SK-N-SH treated with all-trans-retinoic acid at 6 μM for 48 hours (cell line): ENCODE measurements at regions not wholly inside any gene's neighbourhood (a gene's known extent, or its start where the extent isn't known, plus 50 kb on each side); places are given as distances from the start of the nearest gene placed in this dataset.

ENCODE experiments used
- ATAC-seq: fragments of 200-7000 bp; cut with Tn5 transposase; 3 replicates; pipeline ENCODE4 v1.9.1; 2020; ENCODE audit warnings: mild to moderate bottlenecking, moderate library complexity
- ARNTL ChIP-seq: fragments of 450-650 bp; formaldehyde crosslinking; IDR thresholded peaks from 2 replicates; pipeline ENCODE4 v1.5.0; 2020; ENCODE audit warnings: low read depth, mild to moderate bottlenecking, moderate library complexity, borderline replicate concordance
- BACH2 ChIP-seq: fragments of 250-450 bp; sonication (Bioruptor Pico); IDR thresholded peaks from 2 replicates; pipeline ENCODE4 v1.9.0; 2021; ENCODE audit warnings: mild to moderate bottlenecking, borderline replicate concordance
- CSDC2 ChIP-seq: fragments of 250-450 bp; sonication (Bioruptor Pico); IDR thresholded peaks from 2 replicates; pipeline ENCODE4 v1.5.0; 2020; ENCODE audit warnings: mild to moderate bottlenecking, moderate library complexity
- ESRRG ChIP-seq: fragments of 250-450 bp; sonication (Bioruptor Pico); IDR thresholded peaks from 2 replicates; pipeline ENCODE4 v1.6.1; 2021; ENCODE audit warnings: mild to moderate bottlenecking
- GLIS3 ChIP-seq: fragments of 250-450 bp; sonication (Bioruptor Pico); IDR thresholded peaks from 2 replicates; pipeline ENCODE4 v1.5.0; 2020; ENCODE audit warnings: mild to moderate bottlenecking, moderate library complexity
- ISL1 ChIP-seq: fragments of 250-450 bp; sonication (Bioruptor Pico); IDR thresholded peaks from 2 replicates; pipeline ENCODE4 v2.1.2; 2022; ENCODE audit warnings: mild to moderate bottlenecking, moderate library complexity
- OSR1 ChIP-seq: fragments of 250-450 bp; sonication (Bioruptor Pico); IDR thresholded peaks from 2 replicates; pipeline ENCODE4 v1.8.0; 2022; ENCODE audit warnings: moderate library complexity, mild to moderate bottlenecking, inconsistent platforms
- PPARA ChIP-seq: fragments of 250-450 bp; sonication (Bioruptor Pico); IDR thresholded peaks from 2 replicates; pipeline ENCODE4 v1.5.0; 2020; ENCODE audit warnings: mild to moderate bottlenecking, borderline replicate concordance
- SNAI2 ChIP-seq: fragments of 250-450 bp; sonication (Bioruptor Pico); IDR thresholded peaks from 2 replicates; pipeline ENCODE4 v1.5.0; 2020; ENCODE audit warnings: mild to moderate bottlenecking, moderate library complexity
- TCF4 ChIP-seq: fragments of 250-450 bp; sonication (Bioruptor Pico); IDR thresholded peaks from 2 replicates; pipeline ENCODE4 v1.8.0; 2021; ENCODE audit warnings: mild to moderate bottlenecking, moderate library complexity, borderline replicate concordance
- TOX ChIP-seq: fragments of 250-450 bp; sonication (Bioruptor Pico); IDR thresholded peaks from 2 replicates; pipeline ENCODE4 v1.8.0; 2021; ENCODE audit warnings: mild to moderate bottlenecking, moderate library complexity, borderline replicate concordance
- ZC3H10 ChIP-seq: fragments of 250-450 bp; sonication (Bioruptor Pico); IDR thresholded peaks from 2 replicates; pipeline ENCODE4 v1.5.1; 2021; ENCODE audit warnings: mild to moderate bottlenecking, moderate library complexity
- ZFP3 ChIP-seq: fragments of 250-450 bp; sonication (Bioruptor Pico); IDR thresholded peaks from 2 replicates; pipeline ENCODE4 v1.5.0; 2020; ENCODE audit warnings: mild to moderate bottlenecking, moderate library complexity
- ZFP30 ChIP-seq: fragments of 450-650 bp; formaldehyde crosslinking; IDR thresholded peaks from 2 replicates; pipeline ENCODE4 v1.5.0; 2022; ENCODE audit warnings: mild to moderate bottlenecking, moderate library complexity
- ZNF565 ChIP-seq: fragments of 450-650 bp; formaldehyde crosslinking; conservative IDR thresholded peaks from 2 replicates; pipeline ENCODE4 v1.5.0; 2020; ENCODE audit warnings: low read depth, mild to moderate bottlenecking, moderate library complexity
- ZNF70 ChIP-seq: fragments of 450-650 bp; formaldehyde crosslinking; IDR thresholded peaks from 2 replicates; pipeline ENCODE4 v1.5.0; 2020; ENCODE audit warnings: mild to moderate bottlenecking, moderate library complexity
- ZNF8 ChIP-seq: fragments of 450-650 bp; formaldehyde crosslinking; IDR thresholded peaks from 2 replicates; pipeline ENCODE4 v1.5.0; 2020; ENCODE audit warnings: mild to moderate bottlenecking, moderate library complexity
- TF ChIP-seq, protein P1 (sequence below): fragments of 250-450 bp; sonication (Bioruptor Pico); IDR thresholded peaks from 2 replicates; pipeline ENCODE4 v1.8.0; 2021; ENCODE audit warnings: low read depth, mild to moderate bottlenecking, moderate library complexity, borderline replicate concordance
- TF ChIP-seq, protein P2 (sequence below): fragments of 250-450 bp; sonication (Bioruptor Pico); IDR thresholded peaks from 2 replicates; pipeline ENCODE4 v1.5.1; 2021; ENCODE audit warnings: mild to moderate bottlenecking, moderate library complexity
- TF ChIP-seq, protein P3 (sequence below): fragments of 250-450 bp; sonication (Bioruptor Pico); IDR thresholded peaks from 2 replicates; pipeline ENCODE4 v1.8.0; 2020; ENCODE audit warnings: mild to moderate bottlenecking, moderate library complexity, borderline replicate concordance
- TF ChIP-seq, protein P4 (sequence below): fragments of 250-450 bp; sonication (Bioruptor Pico); IDR thresholded peaks from 2 replicates; pipeline ENCODE4 v1.5.0; 2020; ENCODE audit warnings: mild to moderate bottlenecking, moderate library complexity

DNA sequence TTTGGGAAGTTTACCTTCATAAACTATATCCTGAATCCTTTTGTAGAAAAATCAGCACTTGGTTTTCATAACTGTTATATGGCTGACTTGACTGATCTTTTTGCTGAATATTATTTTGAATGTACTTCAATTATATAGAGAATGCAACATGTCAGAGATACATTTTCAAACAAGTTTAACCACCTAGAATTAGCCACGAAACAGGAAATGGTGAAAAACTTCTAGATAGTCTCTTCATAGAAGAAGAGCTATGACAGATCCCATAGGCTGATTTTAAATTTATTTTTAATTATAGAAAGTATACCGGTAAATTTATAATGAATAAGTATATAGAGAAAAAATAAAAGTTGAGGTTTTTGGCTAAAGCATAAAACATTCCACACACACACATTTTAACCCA, 436.8 kb upstream of the DPPA4 start:
- no peak for ATAC-seq
- TF ChIP-seq ZNF70 (CRISPR knock-in tag) (no peak), BACH2 (CRISPR knock-in tag) (no peak), ARNTL (no peak), SNAI2 (CRISPR knock-in tag) (no peak), PPARA (CRISPR knock-in tag) (no peak), ZFP30 (CRISPR knock-in tag) (no peak), GLIS3 (CRISPR knock-in tag) (no peak), CSDC2 (CRISPR knock-in tag) (no peak)
- TF ChIP-seq, protein P1, sequence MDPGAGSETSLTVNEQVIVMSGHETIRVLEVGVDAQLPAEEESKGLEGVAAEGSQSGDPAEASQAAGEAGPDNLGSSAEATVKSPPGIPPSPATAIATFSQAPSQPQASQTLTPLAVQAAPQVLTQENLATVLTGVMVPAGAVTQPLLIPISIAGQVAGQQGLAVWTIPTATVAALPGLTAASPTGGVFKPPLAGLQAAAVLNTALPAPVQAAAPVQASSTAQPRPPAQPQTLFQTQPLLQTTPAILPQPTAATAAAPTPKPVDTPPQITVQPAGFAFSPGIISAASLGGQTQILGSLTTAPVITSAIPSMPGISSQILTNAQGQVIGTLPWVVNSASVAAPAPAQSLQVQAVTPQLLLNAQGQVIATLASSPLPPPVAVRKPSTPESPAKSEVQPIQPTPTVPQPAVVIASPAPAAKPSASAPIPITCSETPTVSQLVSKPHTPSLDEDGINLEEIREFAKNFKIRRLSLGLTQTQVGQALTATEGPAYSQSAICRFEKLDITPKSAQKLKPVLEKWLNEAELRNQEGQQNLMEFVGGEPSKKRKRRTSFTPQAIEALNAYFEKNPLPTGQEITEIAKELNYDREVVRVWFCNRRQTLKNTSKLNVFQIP = no peak
- TF ChIP-seq, protein P2, sequence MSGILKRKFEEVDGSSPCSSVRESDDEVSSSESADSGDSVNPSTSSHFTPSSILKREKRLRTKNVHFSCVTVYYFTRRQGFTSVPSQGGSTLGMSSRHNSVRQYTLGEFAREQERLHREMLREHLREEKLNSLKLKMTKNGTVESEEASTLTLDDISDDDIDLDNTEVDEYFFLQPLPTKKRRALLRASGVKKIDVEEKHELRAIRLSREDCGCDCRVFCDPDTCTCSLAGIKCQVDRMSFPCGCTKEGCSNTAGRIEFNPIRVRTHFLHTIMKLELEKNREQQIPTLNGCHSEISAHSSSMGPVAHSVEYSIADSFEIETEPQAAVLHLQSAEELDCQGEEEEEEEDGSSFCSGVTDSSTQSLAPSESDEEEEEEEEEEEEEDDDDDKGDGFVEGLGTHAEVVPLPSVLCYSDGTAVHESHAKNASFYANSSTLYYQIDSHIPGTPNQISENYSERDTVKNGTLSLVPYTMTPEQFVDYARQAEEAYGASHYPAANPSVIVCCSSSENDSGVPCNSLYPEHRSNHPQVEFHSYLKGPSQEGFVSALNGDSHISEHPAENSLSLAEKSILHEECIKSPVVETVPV (CRISPR knock-in tag) = no peak

DNA sequence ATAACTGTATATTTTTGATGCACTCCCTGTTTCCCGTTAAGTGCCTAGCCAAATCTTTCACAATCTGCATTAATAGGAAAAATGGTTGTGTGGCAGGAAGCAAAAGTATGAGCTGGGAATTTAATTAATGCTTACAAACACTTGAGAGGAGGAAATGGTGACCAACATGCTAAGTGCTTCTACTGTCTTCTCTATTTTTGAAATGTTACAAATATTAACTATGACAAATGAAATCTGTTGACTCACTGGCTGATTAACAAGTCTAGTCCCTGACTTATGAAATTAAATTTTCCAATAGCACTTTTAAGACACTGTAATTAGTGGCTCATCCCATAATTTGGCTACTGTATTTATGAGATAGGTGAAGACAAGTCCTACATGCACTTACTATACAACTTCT, 446.9 kb upstream of the DPPA4 start:
- peak; percentile 35 for ATAC-seq
- TF ChIP-seq TCF4 (CRISPR knock-in tag) = no peak
- TF ChIP-seq, protein P3, sequence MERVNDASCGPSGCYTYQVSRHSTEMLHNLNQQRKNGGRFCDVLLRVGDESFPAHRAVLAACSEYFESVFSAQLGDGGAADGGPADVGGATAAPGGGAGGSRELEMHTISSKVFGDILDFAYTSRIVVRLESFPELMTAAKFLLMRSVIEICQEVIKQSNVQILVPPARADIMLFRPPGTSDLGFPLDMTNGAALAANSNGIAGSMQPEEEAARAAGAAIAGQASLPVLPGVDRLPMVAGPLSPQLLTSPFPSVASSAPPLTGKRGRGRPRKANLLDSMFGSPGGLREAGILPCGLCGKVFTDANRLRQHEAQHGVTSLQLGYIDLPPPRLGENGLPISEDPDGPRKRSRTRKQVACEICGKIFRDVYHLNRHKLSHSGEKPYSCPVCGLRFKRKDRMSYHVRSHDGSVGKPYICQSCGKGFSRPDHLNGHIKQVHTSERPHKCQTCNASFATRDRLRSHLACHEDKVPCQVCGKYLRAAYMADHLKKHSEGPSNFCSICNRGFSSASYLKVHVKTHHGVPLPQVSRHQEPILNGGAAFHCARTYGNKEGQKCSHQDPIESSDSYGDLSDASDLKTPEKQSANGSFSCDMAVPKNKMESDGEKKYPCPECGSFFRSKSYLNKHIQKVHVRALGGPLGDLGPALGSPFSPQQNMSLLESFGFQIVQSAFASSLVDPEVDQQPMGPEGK = no peak
- peak; percentile 73; the same call in 1 of the 2 replicates for TF ChIP-seq ZC3H10 (CRISPR knock-in tag)
- no peak for TF ChIP-seq OSR1 (CRISPR knock-in tag)
- TF ChIP-seq GLIS3 (CRISPR knock-in tag) = no peak
- TF ChIP-seq, all 23 proteins: peak for 1

DNA sequence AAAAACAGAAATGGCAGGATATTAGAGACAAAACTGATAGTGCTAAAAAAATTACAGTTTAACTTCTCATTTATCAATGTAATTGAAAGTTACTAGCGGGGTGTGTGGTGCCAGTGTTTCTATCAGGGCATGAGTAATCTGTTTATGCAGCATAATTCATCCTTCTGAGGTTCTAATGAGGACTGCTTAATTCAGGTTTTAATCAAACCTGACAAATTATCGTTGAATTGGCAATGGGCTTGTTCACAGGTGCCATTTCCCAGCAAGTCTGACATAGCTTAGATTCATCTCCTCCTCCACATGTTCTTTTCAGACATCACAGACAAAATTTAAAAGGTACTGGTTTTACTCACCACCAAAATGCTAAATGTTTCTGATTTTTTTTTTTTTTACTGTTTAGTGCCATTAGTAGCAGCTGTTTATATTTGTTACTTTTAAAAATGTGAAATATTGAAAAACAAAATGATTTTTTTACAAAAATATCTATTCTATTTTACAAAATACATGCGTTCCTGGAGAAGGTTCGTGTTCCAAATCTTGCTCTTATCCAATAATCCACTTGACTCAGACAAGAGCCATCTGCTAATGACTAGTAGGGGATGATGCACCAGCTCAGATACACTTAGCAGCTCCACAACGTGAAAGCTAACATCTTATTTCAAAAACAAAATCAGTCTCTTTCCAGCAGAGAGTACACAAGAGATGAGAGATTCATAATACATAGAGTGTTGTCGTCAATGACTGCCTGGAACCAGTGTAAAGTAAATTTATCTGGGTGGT, 447.7 kb upstream of the DPPA4 start:
- TF ChIP-seq GLIS3 (CRISPR knock-in tag) (no peak), ZNF565 (CRISPR knock-in tag) (no peak), ESRRG (CRISPR knock-in tag) (no peak), ARNTL (no peak), ZNF70 (CRISPR knock-in tag) (no peak), ISL1 (CRISPR knock-in tag) (no peak), CSDC2 (CRISPR knock-in tag) (no peak), BACH2 (CRISPR knock-in tag) (no peak), ZNF8 (CRISPR knock-in tag) (no peak), TOX (CRISPR knock-in tag) (peak; percentile 74; the same call in 1 of the 2 replicates), OSR1 (CRISPR knock-in tag) (no peak), ZFP30 (CRISPR knock-in tag) (no peak), ZC3H10 (CRISPR knock-in tag) (peak; percentile 69; the same call in 1 of the 2 replicates)
- TF ChIP-seq, protein P3 = no peak
- TF ChIP-seq, protein P2 (CRISPR knock-in tag) = no peak
- ATAC-seq = peak; percentile 85

DNA sequence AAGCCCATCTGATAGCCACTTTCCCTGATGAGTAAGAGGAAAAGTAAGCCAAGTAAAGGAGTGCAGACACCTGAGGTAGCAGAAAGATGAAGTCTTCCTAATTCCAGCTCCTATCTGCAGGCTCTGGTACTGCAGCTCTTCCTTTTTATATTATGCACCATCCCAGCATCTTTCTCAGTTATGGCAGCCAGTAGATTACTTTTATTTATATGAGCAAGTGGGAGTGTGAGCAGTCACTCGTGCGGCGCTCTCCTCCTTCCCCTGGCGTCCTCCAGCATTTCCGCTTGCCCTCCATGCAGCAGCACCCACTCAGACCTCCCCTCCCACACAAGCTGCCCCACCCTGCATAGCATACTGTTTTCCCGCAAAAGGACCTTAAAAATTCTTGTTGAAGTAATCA, 465.9 kb upstream of the DPPA4 start:
- ATAC-seq = no peak
- TF ChIP-seq OSR1 (CRISPR knock-in tag) (no peak), ZFP3 (CRISPR knock-in tag) (no peak), ZNF8 (CRISPR knock-in tag) (no peak), BACH2 (CRISPR knock-in tag) (no peak), ZNF565 (CRISPR knock-in tag) (no peak), SNAI2 (CRISPR knock-in tag) (no peak), ESRRG (CRISPR knock-in tag) (no peak)
- TF ChIP-seq, protein P1 = no peak
- TF ChIP-seq, protein P4, sequence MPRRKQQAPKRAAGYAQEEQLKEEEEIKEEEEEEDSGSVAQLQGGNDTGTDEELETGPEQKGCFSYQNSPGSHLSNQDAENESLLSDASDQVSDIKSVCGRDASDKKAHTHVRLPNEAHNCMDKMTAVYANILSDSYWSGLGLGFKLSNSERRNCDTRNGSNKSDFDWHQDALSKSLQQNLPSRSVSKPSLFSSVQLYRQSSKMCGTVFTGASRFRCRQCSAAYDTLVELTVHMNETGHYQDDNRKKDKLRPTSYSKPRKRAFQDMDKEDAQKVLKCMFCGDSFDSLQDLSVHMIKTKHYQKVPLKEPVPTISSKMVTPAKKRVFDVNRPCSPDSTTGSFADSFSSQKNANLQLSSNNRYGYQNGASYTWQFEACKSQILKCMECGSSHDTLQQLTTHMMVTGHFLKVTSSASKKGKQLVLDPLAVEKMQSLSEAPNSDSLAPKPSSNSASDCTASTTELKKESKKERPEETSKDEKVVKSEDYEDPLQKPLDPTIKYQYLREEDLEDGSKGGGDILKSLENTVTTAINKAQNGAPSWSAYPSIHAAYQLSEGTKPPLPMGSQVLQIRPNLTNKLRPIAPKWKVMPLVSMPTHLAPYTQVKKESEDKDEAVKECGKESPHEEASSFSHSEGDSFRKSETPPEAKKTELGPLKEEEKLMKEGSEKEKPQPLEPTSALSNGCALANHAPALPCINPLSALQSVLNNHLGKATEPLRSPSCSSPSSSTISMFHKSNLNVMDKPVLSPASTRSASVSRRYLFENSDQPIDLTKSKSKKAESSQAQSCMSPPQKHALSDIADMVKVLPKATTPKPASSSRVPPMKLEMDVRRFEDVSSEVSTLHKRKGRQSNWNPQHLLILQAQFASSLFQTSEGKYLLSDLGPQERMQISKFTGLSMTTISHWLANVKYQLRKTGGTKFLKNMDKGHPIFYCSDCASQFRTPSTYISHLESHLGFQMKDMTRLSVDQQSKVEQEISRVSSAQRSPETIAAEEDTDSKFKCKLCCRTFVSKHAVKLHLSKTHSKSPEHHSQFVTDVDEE (CRISPR knock-in tag) = no peak
